Forelimb muscle (tissue), 1 donor: ENCODE measurements at regions not wholly inside any gene's neighbourhood (a gene's known extent, or its start where the extent isn't known, plus 50 kb on each side); places are given as distances from the start of the nearest gene placed in this dataset.
"Not testable (repeated sequence)": the region's sequence is repeated elsewhere in the genome, so short reads cannot be mapped to it uniquely, and the experiment has no call there.

Experiments
- DNase-seq: peaks from one replicate; pipeline ENCODE4 v3.0.0-alpha.2; 2013; ENCODE audit warnings: low read depth

DNA sequence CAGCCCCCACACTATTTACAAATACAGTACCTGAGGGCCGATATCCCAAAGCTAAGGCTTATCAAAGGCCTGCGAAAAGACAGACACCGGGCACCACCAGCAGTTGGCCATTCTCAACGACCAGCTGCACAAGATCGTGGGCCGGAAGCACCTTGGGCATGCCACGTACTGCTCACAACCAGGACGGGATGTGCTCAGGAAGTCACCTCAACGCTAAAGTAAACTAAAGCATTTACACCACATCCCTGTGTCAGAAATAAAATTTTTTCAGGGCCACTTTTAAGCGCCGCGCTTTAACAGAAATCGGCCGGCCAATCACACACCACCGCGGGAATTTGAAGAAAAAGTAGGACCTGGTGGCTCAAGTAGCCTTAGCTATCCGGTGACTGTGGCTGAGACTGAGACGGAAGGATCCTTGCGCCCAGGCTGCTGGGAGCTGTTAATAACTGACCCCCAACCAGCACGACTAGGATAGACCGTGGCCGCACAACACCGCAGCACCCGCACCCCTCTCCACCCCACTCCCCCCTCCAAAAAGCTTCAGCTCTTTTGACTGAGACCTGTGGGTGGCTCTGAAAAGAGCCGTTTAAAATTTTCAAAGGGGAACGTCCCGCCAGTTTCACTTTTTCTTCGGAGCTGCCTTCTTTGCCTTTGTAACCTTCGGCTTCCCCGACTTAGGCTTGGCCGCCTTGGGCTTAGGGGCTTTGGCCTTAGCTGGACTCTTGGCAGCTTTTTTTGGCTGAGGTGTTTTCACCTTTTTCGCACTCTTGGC lies 131.2 kb upstream of the BTN3A2 start:
- no peak for DNase-seq

DNA sequence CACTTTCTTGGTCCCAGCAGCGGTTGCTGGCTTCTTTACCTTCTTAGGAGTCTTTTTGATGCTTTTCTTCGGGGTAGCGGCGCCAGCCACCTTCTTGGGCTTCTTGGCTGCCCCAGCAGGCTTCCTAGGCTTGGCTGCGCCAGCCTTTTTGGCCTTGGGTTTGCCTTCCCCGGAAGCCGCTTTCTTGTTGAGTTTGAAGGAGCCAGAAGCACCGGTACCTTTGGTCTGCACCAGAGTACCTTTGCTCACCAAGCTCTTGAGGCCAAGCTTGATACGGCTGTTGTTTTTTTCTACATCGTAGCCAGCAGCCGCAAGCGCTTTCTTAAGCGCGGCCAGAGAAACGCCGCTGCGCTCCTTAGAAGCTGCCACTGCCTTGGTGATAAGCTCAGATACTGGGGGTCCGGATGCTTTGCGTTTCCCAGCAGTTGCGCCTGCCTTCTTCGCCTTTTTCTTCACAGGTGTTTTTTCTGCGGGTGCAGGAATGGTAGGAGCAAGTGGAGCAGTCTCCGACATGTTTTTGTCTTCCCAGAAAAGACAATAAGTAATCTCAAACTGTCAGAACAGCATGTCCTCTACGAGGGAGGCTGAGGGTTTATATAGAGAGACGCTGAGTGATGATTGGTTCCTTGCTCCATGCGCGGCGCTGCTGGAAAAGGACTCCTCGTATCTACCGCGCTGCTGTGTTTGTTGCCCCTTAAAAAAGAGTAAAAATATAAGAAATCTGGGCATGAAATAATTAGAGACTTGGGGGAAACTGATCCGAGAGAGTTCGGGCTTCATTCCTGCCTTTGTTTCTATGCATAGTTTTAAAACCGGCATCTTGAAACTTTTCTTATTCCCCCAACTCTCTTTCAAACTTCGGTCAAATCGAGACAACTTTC lies 130.3 kb upstream of the BTN3A2 start:
- peak; percentile 95 for DNase-seq

DNA sequence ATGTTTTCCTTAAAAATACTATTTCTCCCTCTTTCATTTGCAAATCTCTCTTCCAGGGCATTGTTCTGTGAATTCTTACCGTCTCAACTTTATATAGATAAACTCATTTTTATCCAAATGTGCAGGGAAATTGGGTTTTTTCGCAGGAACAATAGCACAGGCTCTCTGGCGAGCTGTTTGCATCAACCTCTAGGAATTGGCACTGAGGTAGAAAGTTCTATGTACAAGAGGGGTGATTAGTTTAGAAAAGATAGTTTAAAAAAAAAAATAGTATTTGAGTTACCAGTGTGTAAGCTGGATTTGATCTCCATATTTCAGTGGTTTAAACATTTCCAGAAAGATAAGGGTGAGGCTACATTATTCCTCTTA lies 129.7 kb upstream of the BTN3A2 start:
- no peak for DNase-seq

DNA sequence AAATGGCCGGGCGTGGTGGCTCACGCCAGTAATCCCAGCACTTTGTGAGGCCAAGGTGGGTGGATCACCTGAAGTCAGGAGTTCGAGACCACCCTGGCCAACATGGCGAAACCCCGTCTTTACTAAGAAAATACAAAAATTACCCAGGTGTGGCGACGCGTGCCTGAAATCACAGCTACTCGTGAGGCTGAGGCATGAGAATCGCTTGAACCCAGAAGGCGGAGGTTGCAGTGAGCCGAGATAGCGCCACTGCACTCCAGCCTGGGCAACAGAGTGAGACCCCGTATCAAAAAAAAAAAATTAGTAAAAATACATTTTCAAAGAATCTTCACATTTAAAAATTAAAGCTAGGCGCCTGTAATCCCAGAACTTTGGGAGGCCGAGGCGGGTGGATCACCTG lies 125.6 kb upstream of the BTN3A2 start:
- not testable (repeated sequence) for DNase-seq

GRCh38 chr6:26240157-26241032 lies 124.6 kb upstream of the BTN3A2 start:
- DNase-seq = peak; percentile 95

GRCh38 chr6:26241033-26241895 lies 123.7 kb upstream of the BTN3A2 start:
- DNase-seq = no peak

GRCh38 chr6:26243132-26243531 lies 121.9 kb upstream of the BTN3A2 start:
- DNase-seq = no peak

- no peak for DNase-seq
Observed at GRCh38 chr6:26243752-26244151, 121.2 kb upstream of the BTN3A2 start.

DNA sequence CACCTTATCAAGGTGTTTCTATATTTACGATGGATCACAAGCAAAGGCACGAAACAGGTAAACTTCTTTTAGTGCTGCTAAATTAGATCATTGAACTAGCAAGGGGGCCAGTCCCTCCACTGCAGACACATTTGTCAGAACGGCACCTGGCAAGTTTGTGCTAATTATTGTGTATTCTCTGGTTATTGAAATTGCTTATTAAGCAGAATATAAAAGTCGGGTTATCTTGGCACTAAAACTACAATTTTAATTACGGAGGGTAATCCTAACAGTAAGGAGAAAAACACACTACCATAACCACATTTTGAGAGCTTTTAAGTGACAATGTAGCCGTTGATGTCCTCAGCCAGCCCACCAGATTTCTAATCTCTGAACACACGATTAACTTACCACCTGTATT lies 118.9 kb upstream of the BTN3A2 start:
- DNase-seq = no peak

DNA sequence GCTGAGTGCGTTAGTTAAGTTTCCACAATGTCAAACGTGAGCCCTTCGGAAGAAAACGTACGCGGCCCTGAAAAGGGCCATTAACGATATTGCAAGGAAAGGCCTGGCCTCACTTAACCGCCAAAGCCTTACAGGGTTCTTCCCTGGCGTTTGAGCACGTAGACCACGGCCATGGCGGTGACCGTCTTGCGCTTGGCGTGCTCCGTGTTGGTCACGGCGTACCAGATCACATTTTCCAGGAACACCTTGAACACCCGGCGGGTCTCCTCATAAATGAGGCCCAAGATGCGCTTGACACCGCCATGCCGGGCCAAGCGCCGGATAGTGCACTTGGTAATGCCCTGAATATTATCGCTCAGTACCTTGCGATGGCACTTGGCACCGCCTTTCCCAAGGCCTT lies 118.4 kb upstream of the BTN3A2 start:
- no peak for DNase-seq

DNA sequence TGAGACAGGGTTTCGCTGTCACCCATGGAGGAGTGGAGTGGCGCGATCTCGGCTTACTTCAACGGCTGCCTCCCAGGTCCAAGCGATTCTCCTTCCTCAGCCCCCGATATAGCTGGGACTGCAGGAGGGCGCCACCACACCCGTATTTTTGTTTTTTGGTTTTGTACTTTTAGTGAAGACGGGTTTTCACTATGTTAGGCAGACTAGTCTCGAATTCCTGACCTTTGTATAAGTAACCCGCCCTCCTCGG lies 115.4 kb upstream of the BTN3A2 start:
- no peak for DNase-seq

DNA sequence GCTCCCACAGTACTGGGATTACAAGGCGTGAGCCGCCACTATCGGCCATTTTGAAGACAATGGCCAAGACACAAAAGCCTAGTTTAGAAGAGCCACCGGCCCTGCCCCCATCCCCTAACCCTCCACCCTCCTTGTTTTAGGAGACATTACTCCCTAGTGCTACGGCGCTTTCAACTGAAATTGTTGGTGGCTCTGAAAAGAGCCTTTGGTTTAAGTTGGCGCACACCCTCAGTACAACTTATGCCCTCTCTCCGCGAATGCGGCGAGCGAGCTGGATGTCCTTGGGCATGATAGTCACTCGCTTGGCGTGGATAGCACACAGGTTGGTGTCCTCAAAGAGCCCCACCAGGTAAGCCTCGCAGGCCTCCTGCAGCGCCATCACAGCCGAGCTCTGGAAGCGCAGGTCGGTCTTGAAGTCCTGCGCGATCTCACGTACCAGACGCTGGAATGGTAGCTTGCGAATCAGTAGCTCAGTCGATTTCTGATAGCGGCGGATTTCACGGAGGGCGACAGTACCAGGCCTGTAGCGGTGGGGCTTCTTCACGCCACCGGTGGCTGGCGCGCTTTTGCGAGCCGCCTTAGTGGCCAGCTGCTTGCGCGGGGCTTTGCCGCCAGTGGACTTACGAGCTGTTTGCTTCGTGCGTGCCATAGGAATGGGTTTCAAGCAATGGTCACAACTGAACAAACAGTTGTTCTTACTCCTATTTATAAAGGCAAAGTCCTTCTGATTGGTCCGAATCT lies 114.9 kb upstream of the BTN3A2 start:
- DNase-seq = no peak

- no peak for DNase-seq
Observed at GRCh38 chr6:26250698-26251044, 114.3 kb upstream of the BTN3A2 start.

DNA sequence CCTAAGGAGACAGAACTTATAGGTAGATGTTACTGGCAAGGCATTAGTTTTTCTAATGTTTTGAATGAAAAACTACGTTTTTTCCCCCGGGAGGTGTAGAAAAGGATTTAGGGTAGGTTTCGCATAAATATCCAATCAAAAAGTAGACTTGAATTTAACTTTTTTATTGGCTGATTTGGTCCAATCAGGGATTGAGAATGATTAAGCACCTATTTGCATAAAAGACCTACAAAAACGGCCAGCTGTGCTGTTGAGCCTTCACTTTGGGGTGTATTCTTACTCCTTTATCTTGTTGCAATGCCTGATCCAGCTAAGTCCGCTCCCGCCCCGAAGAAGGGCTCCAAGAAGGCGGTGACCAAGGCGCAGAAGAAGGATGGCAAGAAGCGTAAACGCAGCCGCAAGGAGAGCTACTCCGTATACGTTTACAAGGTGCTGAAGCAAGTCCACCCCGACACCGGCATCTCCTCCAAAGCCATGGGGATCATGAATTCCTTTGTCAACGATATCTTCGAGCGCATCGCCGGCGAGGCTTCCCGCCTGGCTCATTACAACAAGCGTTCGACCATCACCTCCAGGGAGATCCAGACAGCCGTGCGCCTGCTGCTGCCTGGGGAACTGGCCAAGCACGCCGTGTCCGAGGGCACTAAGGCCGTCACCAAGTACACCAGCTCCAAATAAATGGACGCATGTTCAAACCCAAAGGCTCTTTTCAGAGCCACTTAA lies 113.5 kb upstream of the BTN3A2 start:
- no peak for DNase-seq

DNA sequence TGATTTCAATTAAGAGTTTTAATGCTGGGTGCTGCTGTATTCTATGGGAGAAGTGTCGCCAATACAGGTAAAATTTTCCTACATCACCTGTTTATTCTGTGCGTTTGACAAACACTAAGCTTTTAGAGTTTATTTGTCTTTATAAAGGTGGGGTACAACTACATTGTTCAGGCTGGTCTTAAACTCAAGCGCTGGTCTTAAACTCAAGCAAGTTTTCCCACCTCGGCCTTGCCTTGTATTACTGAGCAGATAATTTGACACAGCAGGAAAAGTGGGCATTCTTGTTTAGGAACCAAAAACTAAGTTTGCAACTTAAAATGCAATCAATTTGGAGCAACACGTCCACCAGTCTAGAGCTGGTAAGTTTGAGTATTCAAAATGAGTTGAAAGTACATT lies 112.9 kb upstream of the BTN3A2 start:
- DNase-seq = no peak

GRCh38 chr6:26254724-26255123 lies 110.3 kb upstream of the BTN3A2 start:
- no peak for DNase-seq

DNA sequence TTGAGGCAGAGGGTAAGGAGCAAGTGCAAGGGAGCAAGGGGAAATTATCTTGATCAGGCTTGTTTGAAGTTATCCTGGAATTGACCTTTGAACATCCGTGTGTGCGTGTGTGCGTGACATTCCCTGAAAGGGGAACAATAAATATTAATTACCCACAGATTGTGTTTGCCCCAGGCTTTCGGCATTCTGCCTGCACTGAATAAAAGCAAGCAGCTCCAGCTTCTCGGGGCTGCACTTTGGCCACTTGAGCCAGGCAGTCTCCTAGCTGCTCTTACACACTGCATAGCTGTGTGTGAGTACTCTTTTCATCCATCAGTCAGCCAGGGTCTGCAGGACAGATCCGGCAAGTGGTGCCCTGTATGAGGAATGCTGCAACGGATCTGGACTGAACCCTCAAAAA lies 107.7 kb upstream of the BTN3A2 start:
- DNase-seq = no peak

DNA sequence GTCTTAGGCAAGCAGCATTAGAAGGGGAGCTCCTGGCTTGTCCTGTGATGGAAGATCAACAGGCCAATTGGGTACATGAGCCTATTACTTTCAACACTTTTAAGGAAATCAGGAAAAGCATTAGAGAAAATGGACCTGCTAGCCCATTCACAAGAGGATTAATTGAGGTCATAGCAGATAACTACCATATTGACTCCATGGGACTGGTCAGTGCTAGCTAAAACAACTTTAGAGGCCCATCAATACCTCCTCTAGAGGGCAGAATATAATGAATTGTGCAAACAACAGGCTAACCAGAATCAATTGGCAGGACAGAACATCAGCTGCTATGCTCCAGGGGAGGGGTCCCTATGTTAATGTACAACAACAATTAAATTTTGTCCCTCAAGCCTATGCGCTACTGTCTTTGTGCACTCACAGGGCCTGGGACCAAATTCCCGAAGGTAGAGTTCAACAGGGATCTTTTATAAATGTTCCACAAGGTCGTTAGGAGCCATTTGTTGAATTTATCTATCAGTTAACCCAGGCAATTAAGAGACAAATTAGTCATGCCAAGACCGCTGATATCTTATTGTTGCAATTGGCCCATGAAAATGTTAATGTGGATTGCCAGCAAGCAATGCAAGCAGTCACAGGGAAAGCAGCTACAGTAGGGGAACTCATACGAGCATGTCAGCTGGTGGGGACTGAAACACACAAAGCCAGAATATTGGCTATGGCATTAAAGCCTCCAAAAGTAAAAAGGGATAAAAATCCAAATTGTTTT lies 106.6 kb upstream of the BTN3A2 start:
- DNase-seq = no peak

DNA sequence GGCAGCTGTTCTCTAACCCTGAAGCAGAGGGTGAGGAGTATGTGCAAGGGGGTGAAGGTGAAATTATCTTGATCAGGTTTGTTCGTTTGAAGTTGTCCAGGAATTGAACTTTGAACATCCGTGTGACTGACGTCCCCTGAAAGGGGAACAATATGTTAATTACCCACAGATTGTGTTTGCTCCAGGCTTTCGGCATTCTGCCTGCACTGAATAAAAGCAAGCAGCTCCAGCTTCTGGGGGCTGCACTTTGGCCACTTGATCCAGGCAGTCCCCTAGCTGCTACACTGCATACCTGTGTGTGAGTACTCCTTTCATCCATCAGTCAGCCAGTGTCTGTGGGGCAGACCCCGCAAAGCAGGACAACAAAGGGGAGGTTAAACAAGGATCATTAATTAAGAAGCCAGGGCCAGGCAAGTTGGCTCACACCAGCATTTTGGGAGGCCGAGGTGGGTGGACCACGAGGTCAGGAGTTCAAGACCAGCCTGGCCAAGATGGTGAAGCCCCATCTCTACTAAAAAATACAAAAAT lies 104.8 kb upstream of the BTN3A2 start:
- no peak for DNase-seq
